ENCODE measurements at regions not wholly inside any gene's neighbourhood (a gene's known extent, or its start where the extent isn't known, plus 50 kb on each side); places are given as distances from the start of the nearest gene placed in this dataset.

DNA sequence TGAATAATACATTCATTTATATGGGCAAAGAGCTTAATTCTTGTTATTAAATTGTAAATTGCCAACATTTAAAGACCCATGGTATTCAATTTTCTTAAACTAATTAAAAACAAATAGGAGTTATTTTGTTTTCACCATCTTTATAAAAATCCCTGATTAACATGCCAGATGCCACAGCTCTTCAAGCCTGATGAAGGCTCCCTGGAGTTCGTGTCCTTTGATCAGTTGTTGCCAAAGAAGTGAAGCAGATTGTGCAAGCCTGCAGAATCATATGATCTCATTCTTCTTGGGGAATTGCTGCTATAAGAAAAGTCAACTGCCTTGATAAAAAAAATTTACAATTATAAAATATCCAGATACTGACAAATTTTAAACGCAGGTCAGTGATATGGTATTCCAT lies 288.3 kb upstream of the PPFIA2 start (continued):
- TF ChIP-seq, protein P1, sequence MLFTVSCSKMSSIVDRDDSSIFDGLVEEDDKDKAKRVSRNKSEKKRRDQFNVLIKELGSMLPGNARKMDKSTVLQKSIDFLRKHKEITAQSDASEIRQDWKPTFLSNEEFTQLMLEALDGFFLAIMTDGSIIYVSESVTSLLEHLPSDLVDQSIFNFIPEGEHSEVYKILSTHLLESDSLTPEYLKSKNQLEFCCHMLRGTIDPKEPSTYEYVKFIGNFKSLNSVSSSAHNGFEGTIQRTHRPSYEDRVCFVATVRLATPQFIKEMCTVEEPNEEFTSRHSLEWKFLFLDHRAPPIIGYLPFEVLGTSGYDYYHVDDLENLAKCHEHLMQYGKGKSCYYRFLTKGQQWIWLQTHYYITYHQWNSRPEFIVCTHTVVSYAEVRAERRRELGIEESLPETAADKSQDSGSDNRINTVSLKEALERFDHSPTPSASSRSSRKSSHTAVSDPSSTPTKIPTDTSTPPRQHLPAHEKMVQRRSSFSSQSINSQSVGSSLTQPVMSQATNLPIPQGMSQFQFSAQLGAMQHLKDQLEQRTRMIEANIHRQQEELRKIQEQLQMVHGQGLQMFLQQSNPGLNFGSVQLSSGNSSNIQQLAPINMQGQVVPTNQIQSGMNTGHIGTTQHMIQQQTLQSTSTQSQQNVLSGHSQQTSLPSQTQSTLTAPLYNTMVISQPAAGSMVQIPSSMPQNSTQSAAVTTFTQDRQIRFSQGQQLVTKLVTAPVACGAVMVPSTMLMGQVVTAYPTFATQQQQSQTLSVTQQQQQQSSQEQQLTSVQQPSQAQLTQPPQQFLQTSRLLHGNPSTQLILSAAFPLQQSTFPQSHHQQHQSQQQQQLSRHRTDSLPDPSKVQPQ (CRISPR knock-in tag; IDR thresholded peaks at IDR 0.05; ENCODE audit: borderline replicate concordance), result no peak
- TF ChIP-seq ZNF699 (CRISPR knock-in tag; IDR thresholded peaks at IDR 0.05; ENCODE audit: insufficient replicate concordance) (no peak), PTRF (tag; IDR thresholded peaks at IDR 0.05) (no peak), HSF4 (CRISPR knock-in tag; IDR thresholded peaks at IDR 0.05; ENCODE audit: borderline replicate concordance) (no peak)

DNA sequence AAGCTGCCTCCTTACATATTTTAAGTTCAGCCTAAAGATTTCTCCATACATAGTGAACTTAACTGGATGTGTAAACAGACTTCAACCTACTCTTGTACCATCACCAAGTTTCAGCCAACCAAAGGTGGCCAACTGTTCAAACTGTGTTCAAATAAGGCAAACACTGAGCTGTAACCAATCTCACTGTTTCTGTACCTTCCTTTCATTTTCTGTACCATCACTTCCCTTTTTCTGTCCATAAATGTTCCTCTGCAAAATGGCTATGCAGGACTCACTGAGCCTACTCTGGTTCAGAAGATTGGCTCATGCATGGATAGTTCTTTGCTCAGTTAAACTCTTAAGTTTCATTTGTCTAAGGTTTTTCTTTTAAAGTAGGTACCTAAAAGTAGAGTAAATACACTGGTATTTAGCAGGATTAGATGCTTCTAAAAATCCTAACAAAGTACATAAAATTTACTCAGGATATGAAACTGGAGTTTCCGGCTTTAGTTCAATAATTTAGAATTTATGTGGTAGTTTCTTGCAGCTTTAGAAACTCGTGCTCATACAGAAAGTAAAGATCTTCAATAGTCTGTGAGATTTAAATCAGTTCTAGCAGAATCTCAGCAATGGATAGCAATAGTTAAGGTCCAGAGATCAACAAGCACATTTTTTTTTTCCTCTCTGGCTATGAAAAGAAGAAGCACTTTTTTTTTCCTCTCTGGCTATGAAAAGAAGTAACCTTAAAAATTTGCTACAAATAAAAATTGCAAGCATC lies 282.0 kb upstream of the PPFIA2 start:
- H3K27me3 ChIP-seq (ENCODE audit: control insufficient read depth in 2 of 2, insufficient read depth in 2 of 2, low read length in 2 of 2), result no peaks in the 10 kb centered on the region
- H3K4me2 ChIP-seq (ENCODE audit: insufficient read depth, low read length), result no peak overlapping the region
- in situ Hi-C loops (cut with MboI), result no loop called here
- DNase-seq (ENCODE audit: extremely low read depth in 1 of 4, low spot score in 3 of 4), result no peak
- no peaks in the 10 kb centered on the region for H3K4me1 ChIP-seq (replicated peaks in 1 of 2; ENCODE audit: control insufficient read depth in 2 of 2, insufficient read depth in 2 of 2, low read length in 2 of 2)
- H3K9ac ChIP-seq (ENCODE audit: insufficient read depth in 1 of 2, low read depth in 2 of 2, low read length in 2 of 2), result no peak overlapping the region
- no peaks in the 10 kb centered on the region for H4K20me1 ChIP-seq (replicated peaks; ENCODE audit: control insufficient read depth, insufficient read depth, low read length)
- no peaks in the 10 kb centered on the region for H3K79me2 ChIP-seq (ENCODE audit: control insufficient read depth, insufficient read depth, low read length)
- BruUV-seq (replicated peaks), result no TSS peak
- ATAC-seq, result no peak
- H3K4me3 ChIP-seq, result no peak overlapping the region
- 3% methylated on average over 2 of the region's 2 CpGs for WGBS (ENCODE audit: insufficient coverage, low coverage, missing lambda C conversion rate)
- no peak overlapping the region for H2AFZ ChIP-seq (ENCODE audit: low read depth, low read length)
- no peak overlapping the region for H3K27ac ChIP-seq (ENCODE audit: extremely low read depth, low read depth, low read length)
- H3K9me1 ChIP-seq (ENCODE audit: control insufficient read depth, insufficient read depth, low read length), result no peaks in the 10 kb centered on the region
- no peak for FAIRE-seq
- ChIA-PET POLR2A (no interaction called here), CTCF (ENCODE audit: low intra/inter-chr PET ratio) (no interaction called here)
- intact Hi-C loops (cut with micrococcal nuclease), result no loop called here
- no peaks in the 10 kb centered on the region for H3K36me3 ChIP-seq (ENCODE audit: control insufficient read depth, insufficient read depth, low read length)
- no peaks in the 10 kb centered on the region; the same call in 1 of the 2 replicates for H3K9me3 ChIP-seq (replicated peaks; ENCODE audit: control insufficient read depth, insufficient read depth, low read depth, low read length)
- no peak for TF ChIP-seq CSDE1 (IDR thresholded peaks at IDR 0.05)
- no peak for TF ChIP-seq HSF4 (CRISPR knock-in tag; IDR thresholded peaks at IDR 0.05; ENCODE audit: borderline replicate concordance)
- TF ChIP-seq, protein P2, sequence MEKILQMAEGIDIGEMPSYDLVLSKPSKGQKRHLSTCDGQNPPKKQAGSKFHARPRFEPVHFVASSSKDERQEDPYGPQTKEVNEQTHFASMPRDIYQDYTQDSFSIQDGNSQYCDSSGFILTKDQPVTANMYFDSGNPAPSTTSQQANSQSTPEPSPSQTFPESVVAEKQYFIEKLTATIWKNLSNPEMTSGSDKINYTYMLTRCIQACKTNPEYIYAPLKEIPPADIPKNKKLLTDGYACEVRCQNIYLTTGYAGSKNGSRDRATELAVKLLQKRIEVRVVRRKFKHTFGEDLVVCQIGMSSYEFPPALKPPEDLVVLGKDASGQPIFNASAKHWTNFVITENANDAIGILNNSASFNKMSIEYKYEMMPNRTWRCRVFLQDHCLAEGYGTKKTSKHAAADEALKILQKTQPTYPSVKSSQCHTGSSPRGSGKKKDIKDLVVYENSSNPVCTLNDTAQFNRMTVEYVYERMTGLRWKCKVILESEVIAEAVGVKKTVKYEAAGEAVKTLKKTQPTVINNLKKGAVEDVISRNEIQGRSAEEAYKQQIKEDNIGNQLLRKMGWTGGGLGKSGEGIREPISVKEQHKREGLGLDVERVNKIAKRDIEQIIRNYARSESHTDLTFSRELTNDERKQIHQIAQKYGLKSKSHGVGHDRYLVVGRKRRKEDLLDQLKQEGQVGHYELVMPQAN (IDR thresholded peaks at IDR 0.05; ENCODE audit: borderline replicate concordance), result no peak
- no peak for TF ChIP-seq FUS (optimal IDR thresholded peaks at IDR 0.05; ENCODE audit: low read depth, low read length)
- TF ChIP-seq TBP (optimal IDR thresholded peaks at IDR 0.05; ENCODE audit: low read depth, low read length), result no peak
- TF ChIP-seq NBN (IDR thresholded peaks at IDR 0.05; ENCODE audit: low read depth), result no peak
- TF ChIP-seq, protein P3, sequence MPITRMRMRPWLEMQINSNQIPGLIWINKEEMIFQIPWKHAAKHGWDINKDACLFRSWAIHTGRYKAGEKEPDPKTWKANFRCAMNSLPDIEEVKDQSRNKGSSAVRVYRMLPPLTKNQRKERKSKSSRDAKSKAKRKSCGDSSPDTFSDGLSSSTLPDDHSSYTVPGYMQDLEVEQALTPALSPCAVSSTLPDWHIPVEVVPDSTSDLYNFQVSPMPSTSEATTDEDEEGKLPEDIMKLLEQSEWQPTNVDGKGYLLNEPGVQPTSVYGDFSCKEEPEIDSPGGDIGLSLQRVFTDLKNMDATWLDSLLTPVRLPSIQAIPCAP (CRISPR knock-in tag; IDR thresholded peaks at IDR 0.05; ENCODE audit: borderline replicate concordance), result no peak
- TF ChIP-seq MTA1 (IDR thresholded peaks at IDR 0.05; ENCODE audit: borderline replicate concordance), result no peak
- TF ChIP-seq MECOM (CRISPR knock-in tag; IDR thresholded peaks at IDR 0.05), result no peak
- TF ChIP-seq POLR2AphosphoS5 (IDR thresholded peaks at IDR 0.05; ENCODE audit: control insufficient read depth, insufficient read depth, low read depth, low read length), result no peak
- TF ChIP-seq MAFF (IDR thresholded peaks at IDR 0.05; ENCODE audit: low read length), result no peak
- no peak for TF ChIP-seq ZNF232 (CRISPR knock-in tag; IDR thresholded peaks at IDR 0.05)
- TF ChIP-seq HMG20B (CRISPR knock-in tag; IDR thresholded peaks at IDR 0.05), result no peak
- no peak for TF ChIP-seq ARNT (IDR thresholded peaks at IDR 0.05)

Measured in K562 (cell line).